Urinary bladder (tissue), 3 donors: ENCODE measurements at regions not wholly inside any gene's neighbourhood (a gene's known extent, or its start where the extent isn't known, plus 50 kb on each side); places are given as distances from the start of the nearest gene placed in this dataset.
"Not testable (repeated sequence)": the region's sequence is repeated elsewhere in the genome, so short reads cannot be mapped to it uniquely, and the experiment has no call there.

Experiments
- DNase-seq: peaks from one replicate; pipeline ENCODE4 v3.0.0-alpha.2; 2015; ENCODE audit errors: extremely low spot score
- H3K27ac ChIP-seq: one replicate; pipeline ENCODE4 v1.5.1; 2013; ENCODE audit warnings: low read depth, mild to moderate bottlenecking, moderate library complexity
- H3K36me3 ChIP-seq: one replicate; pipeline ENCODE4 v1.6.1; 2013; ENCODE audit warnings: mild to moderate bottlenecking, moderate library complexity; ENCODE audit not compliant: insufficient read depth
- H3K4me1 ChIP-seq: one replicate; pipeline ENCODE4 v1.6.1; 2013; ENCODE audit warnings: mild to moderate bottlenecking, moderate library complexity; ENCODE audit not compliant: insufficient read depth
- H3K4me3 ChIP-seq: one replicate; pipeline ENCODE4 v1.5.1; 2013; ENCODE audit warnings: low read depth, low read length
- WGBS: extraction: QIAGEN DNeasy Blood & Tissue Kit; methylation state at CpG from one replicate; pipeline ENCODE4 v1.1.7; 2013; 5-methylcytosine and 5-hydroxymethylcytosine counted together
- donor health status: healthy with polysubstance abuse.
- donor health status: healthy.

DNA sequence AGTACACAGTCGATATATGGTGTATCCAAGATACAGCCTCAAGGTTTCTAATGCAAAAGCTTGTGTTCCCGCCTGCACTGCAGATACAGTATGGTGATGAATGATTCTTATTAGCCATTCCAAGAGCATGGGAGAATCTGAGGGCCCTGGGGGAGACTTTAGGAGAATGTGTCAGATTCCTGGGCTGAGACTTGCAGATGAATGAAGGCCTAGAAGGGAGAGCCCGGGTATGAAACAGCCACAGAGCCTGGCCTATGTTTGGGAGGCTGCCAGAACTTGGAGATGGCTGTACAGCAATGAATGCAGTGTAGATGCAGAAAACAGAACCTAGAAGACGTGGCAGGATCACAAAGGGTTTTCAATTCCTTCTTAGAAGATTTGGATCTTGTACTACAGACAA, 510.7 kb downstream of the HAPSTR1 start:
- H3K36me3 ChIP-seq: no peaks in the 10 kb centered on the region
- WGBS: 62% methylated on average over 4 of the region's 4 CpGs
- DNase-seq: no peak
- H3K27ac ChIP-seq: no peak overlapping the region
- no peaks in the 10 kb centered on the region for H3K4me1 ChIP-seq
- H3K4me3 ChIP-seq: no peak overlapping the region

DNA sequence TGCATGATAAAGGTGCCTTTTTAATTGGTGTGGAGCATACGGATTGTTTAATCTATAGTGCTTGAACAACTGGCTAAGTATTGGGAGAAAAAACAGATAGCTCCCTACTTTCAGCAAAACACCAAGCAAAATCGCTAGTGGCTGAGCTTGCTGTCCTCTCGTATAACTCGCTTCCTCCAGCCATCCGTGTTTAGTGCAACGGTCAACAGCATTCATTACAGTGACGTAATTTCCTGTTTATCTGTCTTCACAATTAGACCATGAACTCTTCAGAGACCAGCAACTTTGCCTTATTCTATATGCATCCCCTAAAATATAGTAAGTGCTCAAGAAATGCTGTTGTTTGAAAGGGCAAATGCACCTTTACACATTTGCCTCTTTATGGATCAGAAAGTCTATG, 511.9 kb downstream of the HAPSTR1 start:
- no peaks in the 10 kb centered on the region for H3K4me1 ChIP-seq
- no peaks in the 10 kb centered on the region for H3K36me3 ChIP-seq
- no peak overlapping the region for H3K27ac ChIP-seq
- no peak for DNase-seq
- no peak overlapping the region for H3K4me3 ChIP-seq
- 61% methylated on average over 7 of the region's 7 CpGs for WGBS

DNA sequence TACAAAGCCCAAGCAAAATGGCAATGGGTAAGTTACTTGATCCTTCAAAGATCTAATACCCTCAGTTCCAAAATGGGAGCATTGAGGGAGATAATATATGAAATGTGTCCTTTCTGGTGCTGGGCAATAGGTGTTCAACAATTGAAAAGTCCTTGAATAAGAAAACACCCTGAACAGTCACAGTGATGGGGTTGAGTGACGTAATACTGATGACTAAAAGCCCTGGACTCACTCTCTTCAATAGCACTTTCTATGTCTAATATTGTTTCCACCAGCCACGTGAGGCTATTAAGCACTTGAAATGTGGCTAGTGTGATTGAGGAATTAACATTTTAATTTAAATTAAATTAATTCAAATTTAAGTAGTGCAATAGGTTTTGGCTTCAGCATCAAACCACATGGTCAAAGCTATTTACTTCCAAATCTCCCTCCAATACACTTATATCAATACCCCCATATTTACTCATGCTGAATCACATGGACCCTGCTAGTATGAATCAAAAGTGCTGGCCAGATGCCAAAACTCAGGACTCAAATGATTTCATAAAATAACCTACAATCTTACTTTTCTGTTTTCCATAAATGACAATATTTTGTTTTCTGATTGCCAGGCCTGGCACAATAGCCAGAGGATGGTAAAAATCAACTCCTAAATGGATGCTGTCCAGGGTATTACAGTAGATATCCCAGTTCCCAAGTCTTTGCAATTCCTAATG, 516.2 kb downstream of the HAPSTR1 start:
- Histone ChIP-seq H3K36me3 (no peaks in the 10 kb centered on the region), H3K27ac (no peak overlapping the region), H3K4me3 (no peak overlapping the region), H3K4me1 (no peaks in the 10 kb centered on the region)
- WGBS: 87% methylated on average over 2 of the region's 2 CpGs
- no peak for DNase-seq

DNA sequence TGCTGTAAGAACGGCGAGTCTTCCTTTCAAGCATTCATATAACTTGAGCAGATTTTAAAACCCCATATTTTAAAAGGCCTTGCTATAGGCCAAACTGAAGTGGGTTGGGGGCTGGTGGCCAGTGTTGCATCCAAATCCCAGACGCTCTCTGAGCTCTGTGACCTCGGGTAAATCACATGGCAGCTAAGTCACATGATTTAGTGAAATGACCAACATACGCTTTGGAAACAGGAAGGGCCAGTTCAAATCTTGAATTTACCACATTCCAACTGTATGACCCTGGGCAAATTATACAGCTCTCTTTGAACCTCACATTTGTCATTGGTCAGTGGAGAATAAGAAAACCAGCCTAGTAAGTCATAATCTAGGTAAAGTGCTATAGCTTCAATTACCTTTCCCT, 519.3 kb downstream of the HAPSTR1 start:
- 69% methylated on average over 5 of the region's 5 CpGs for WGBS
- Histone ChIP-seq H3K4me3 (no peak overlapping the region), H3K4me1 (no peaks in the 10 kb centered on the region), H3K27ac (no peak overlapping the region), H3K36me3 (no peaks in the 10 kb centered on the region)
- no peak for DNase-seq

DNA sequence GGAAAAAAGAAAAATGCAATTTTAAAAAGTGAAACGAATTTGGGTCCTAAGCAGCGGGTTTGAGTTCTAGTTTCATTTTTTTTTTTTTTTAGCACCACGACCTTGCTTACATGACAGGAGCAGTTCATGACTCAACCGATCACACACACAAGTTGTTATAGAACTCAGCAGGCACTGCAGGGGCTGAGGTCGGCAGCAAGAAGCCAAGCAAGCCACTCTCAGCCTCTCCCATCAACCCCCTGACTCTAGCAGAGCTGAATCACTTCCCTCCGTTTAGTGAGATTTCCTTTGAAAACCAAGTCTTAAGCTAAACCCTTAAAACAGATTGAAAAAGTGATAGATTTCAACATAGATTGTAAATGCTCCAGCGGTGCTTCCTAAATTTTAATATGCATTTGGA, 520.8 kb downstream of the HAPSTR1 start:
- Histone ChIP-seq H3K27ac (no peak overlapping the region), H3K36me3 (no peaks in the 10 kb centered on the region), H3K4me1 (no peaks in the 10 kb centered on the region), H3K4me3 (no peak overlapping the region)
- DNase-seq: no peak
- WGBS: 36% methylated on average over 7 of the region's 7 CpGs

DNA sequence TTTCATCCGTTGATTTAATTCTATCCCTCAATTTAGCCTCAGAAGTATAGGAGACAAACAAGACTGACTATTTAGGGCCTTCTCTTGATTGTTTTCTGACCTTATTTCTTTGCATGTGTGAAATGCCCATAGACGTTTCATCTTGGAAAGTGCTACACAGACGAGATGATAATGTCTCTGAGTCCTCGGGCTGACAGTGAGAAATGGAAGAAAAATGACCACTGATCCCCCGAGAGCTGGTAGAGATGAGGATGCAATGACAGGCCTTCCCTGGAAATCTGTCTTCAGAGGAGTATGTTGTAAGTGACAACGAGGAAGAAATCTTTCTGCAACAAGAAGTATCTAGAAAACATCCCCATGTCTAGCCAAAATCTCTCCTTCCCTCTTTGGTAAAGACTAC, 522.9 kb downstream of the HAPSTR1 start:
- WGBS: 76% methylated on average over 6 of the region's 6 CpGs
- no peak overlapping the region for H3K27ac ChIP-seq
- no peak for DNase-seq
- H3K4me3 ChIP-seq: no peak overlapping the region
- no peaks in the 10 kb centered on the region for H3K4me1 ChIP-seq
- H3K36me3 ChIP-seq: no peaks in the 10 kb centered on the region

DNA sequence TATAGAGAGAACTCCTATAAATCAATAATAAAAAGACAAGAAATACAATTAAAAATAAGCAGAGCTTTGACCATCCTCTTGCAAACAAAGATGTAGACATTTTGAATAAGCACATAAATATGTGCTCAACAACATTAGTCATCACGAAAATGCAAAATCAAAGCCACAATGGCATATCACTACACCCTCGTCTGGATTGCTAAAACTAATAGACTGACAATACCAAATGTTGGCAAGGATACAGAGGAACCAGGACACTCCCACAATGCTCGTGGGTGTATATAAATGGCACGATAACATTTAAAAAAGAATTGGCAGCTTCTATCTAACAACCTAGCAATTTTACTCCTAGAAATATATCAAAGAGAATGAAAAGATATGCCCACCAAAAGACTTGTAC, 530.8 kb downstream of the HAPSTR1 start:
- Histone ChIP-seq H3K36me3 (no peaks in the 10 kb centered on the region), H3K4me1 (no peaks in the 10 kb centered on the region), H3K27ac (no peak overlapping the region), H3K4me3 (no peak overlapping the region)
- DNase-seq: no peak
- 73% methylated on average over 4 of the region's 4 CpGs for WGBS

DNA sequence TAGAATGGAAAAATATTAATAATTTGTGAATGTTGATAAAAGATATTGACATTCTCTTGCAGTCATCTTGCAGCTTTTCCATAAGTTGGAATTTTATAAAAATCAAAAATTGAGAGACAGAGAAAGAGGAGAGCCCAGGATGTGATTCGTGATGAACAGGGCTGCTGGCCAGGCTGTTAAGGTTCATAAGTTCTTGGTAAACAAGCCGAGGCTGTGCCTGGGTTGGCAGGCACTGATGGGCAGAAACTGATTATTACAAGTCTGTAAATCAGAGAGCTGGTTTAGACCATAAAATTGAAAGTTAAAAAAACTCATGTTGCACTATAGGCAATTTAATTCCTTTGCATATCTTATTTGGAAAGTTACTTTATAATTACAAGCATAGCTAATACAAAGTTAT, 533.7 kb downstream of the HAPSTR1 start:
- 28% methylated on average over 2 of the region's 2 CpGs for WGBS

DNA sequence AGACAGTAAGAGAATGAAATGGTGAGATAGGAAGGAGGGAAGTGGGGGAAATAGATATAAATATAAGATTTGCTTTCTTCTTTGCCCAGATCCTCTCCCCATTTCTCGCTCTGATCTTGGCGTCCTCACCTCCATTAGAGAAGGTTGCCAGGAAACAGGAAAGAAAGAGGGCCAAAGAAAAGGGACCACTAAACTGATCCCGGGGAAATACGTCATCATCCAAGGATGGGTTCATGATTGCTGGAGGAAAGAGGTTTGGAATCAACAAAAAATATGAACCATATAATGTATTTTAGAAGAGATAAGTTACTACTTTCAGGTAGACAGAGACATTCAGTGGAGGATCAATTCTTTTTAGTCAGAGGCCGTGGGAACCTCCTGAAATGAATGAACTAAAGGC, 536.0 kb downstream of the HAPSTR1 start:
- no peak overlapping the region for H3K27ac ChIP-seq
- H3K36me3 ChIP-seq: no peaks in the 10 kb centered on the region
- no peak overlapping the region for H3K4me3 ChIP-seq
- WGBS: 78% methylated on average over 5 of the region's 5 CpGs
- H3K4me1 ChIP-seq: no peaks in the 10 kb centered on the region
- no peak for DNase-seq

More for the DNA sequence above, 533.7 kb downstream of the HAPSTR1 start:
- no peak for DNase-seq
- Histone ChIP-seq H3K4me1 (no peaks in the 10 kb centered on the region), H3K27ac (no peak overlapping the region), H3K36me3 (no peaks in the 10 kb centered on the region), H3K4me3 (no peak overlapping the region)

DNA sequence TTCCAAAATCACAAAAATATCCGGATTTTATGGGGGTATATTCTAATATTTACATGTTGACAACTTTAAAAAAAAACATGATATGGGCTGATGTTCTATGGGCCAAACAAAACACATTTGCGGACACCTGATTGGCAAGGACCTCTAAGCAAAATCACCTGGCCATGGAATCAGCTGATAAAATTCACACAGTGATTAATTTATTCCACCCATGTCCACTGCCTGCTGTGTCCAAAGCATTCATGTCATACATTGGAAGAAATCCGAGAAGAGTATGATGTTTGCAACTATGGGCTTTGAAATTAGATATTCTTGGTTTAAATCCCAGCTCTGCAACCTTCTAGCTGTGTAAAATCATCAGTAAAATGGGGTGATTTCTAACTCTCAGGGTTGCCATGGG, 538.7 kb downstream of the HAPSTR1 start:
- WGBS: 69% methylated on average over 3 of the region's 3 CpGs
- Histone ChIP-seq H3K4me3 (no peak overlapping the region), H3K36me3 (no peaks in the 10 kb centered on the region), H3K27ac (no peak overlapping the region), H3K4me1 (no peaks in the 10 kb centered on the region)
- no peak for DNase-seq

DNA sequence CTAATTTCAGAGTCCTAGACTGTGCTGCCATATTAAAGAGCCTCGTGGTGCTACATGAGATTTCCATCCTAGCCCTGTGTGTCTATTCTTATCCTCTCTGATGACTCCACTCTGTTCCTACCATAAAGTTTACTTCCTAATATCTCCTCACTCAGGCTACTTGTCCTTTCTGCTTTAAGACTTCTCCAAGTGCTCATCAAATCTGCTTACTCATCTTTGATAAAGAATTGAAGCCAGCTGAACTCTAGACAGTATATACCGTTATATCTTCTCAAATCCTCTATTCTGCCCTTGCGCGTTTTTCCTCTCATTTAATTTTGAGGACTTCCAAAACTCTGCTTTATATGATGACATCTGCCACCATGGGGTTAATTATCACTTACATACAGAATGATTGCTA, 539.5 kb downstream of the HAPSTR1 start:
- Histone ChIP-seq H3K4me3 (no peak overlapping the region), H3K36me3 (no peaks in the 10 kb centered on the region), H3K27ac (no peak overlapping the region), H3K4me1 (no peaks in the 10 kb centered on the region)
- WGBS: 88% methylated on average over 4 of the region's 4 CpGs
- no peak for DNase-seq

DNA sequence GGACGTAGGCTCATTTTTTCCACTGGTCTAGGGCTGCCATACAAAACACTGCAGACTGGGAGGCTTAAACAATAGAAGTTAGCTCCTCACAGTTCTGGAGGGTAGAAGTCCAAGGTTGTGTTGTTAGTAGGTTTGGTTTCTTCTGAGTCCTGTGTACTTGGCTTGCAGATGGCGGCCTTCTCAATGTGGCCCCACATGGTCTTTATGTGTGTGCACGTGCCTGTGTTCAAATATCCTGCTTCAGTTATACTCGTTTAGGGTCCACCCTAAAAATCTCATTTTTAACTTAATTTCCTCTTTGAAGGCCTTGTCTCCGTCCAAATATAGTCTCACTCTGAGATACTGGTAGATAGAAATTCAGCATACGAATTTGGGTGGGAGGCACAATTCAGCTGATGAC, 542.4 kb downstream of the HAPSTR1 start:
- H3K4me3 ChIP-seq: no peak overlapping the region
- no peaks in the 10 kb centered on the region for H3K36me3 ChIP-seq
- WGBS: 72% methylated on average over 6 of the region's 6 CpGs
- DNase-seq: no peak
- no peak overlapping the region for H3K27ac ChIP-seq
- H3K4me1 ChIP-seq: no peaks in the 10 kb centered on the region

DNA sequence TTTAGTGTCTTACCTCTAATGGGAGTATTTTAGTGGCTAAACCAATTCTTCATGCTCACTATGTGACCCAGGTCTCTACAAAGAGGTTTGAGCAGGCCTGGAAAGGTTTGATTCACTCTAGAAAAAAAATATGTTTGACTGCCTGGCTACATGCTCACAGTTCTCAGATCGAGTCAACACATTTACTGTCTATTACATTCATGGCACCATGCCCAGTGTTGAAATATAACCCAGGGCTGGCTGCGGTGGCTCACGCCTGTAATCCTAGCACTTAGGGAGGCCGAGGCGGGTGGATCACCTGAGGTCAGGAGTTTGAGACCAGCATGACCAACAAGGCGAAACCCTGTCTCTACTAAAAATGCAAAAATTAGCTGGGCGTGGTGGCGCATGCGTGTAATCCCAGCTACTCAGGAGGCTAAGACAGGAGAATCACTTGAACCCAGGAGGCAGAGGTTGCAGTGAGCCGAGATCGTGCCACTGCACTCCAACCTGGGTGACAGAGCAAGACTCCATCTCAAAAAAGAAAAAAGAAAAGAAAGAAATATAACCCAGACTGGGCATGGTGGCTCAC, 543.8 kb downstream of the HAPSTR1 start:
- H3K36me3 ChIP-seq, H3K27ac ChIP-seq, H3K4me1 ChIP-seq, DNase-seq, H3K4me3 ChIP-seq: not testable (repeated sequence)
- 79% methylated on average over 11 of the region's 11 CpGs for WGBS

DNA sequence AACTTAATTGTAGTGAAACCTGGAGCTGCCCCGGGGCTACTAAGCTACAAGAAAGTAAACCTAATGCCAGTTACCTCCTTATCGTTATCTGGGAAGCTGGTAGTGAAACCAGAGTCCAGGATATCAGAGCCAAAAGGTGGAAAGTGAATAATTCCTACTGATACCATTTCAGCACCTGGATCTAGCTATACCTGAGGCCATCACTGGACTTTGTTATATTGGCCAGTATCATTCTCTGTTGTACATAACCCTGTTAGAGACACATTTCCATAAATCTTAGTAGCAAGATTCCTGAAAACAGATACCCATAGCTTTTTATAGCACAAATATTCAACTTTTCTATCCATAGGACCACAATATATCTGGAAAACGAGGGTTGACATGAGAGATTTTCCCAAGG, 538.0 kb downstream of the GRIN2A start:
- H3K4me1 ChIP-seq: no peaks in the 10 kb centered on the region
- H3K27ac ChIP-seq: no peak overlapping the region
- H3K36me3 ChIP-seq: no peaks in the 10 kb centered on the region
- no peak overlapping the region for H3K4me3 ChIP-seq
- WGBS: 78% methylated on average over 3 of the region's 3 CpGs
- no peak for DNase-seq

DNA sequence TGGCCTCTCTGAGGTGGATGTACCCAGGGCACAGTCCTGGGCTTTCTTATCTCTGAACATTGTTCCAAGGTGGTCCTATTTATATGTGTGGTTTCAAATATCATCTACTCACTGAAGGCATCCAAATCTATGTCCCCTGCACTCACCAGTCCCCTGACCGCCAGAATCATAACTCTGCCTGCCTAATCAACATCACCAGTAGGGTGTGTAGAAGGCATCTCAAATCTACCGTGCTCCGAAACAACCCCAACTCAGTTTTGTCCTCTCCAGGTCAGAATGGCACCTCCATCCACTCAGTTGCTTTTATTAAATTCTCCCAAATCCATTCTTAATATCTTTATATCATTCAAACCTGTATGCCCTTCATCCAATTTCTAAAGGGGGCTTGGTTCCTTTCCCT, 536.3 kb downstream of the GRIN2A start:
- H3K36me3 ChIP-seq: no peaks in the 10 kb centered on the region
- 75% methylated on average over 3 of the region's 3 CpGs for WGBS
- H3K4me1 ChIP-seq: no peaks in the 10 kb centered on the region
- H3K27ac ChIP-seq: no peak overlapping the region
- H3K4me3 ChIP-seq: no peak overlapping the region
- DNase-seq: no peak
